Stimulated activated CD8-positive, alpha-beta memory T cell treated with anti-CD3 and anti-CD28 coated beads, Interleukin-12 subunit alpha, Interleukin-12 subunit beta, amount 100 ng/mL, for 24 hours (primary cell): ENCODE measurements at regions not wholly inside any gene's neighbourhood (a gene's known extent, or its start where the extent isn't known, plus 50 kb on each side); places are given as distances from the start of the nearest gene placed in this dataset.

ENCODE experiments used
- DNase-seq: peaks from one replicate; pipeline ENCODE4 v3.0.0-alpha.2; 2020; ENCODE audit errors: extremely low read depth

DNA sequence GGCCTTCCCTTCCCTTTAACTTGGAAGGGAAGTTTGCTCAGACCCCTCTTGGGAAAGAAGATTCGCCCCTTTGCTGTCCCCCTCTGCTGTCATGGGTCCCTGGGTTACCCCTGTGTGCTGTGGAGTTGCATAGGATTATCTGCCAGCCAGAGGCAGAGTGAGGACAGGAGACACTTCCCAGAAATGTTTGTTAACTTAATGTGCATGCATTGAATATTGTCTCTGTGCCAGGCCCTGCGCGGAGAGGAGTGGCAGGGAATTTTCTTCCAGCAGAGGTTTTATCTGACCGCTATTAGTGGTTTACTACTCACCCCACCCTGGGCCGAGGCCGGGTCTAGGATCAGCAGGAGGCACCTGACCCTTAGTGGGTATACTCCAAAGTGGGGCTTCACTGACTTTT is 894.8 kb downstream of the TBC1D22A start:
- no peak for DNase-seq

DNA sequence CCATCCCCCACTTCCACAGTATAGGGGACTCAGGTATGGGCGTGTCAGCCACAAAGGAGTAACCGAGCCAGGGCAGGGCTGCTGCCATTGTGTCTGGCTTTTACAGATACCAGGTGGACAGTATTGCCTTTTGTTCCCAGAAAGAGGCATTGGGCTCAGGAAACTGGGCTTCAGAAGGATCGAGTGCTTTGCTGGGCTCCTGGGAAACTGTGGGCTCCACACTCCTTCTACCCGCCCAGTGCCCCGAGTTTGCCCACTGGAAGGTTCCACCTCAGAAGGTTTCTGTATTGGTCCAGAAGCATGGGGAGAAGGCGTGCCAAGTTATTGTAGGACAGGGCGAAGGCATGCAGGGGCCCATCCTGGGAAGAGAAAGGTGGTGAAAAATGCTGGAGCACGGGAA is 894.4 kb downstream of the TBC1D22A start:
- no peak for DNase-seq

DNA sequence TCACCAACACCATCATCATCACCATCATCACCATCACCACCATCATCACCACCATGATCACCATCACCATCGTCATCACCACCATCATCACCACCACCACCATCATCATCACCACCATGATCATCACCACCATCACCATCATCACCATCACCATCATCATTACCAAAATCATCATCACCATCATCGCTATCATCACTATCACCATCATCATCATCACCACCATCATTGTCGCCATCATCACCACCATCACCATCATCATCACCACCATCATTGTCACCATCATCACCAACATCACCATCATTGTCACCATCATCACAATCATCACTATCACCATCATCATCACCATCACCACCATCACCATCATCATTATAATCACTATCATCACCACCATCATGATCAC is 893.5 kb downstream of the TBC1D22A start:
- no peak for DNase-seq

DNA sequence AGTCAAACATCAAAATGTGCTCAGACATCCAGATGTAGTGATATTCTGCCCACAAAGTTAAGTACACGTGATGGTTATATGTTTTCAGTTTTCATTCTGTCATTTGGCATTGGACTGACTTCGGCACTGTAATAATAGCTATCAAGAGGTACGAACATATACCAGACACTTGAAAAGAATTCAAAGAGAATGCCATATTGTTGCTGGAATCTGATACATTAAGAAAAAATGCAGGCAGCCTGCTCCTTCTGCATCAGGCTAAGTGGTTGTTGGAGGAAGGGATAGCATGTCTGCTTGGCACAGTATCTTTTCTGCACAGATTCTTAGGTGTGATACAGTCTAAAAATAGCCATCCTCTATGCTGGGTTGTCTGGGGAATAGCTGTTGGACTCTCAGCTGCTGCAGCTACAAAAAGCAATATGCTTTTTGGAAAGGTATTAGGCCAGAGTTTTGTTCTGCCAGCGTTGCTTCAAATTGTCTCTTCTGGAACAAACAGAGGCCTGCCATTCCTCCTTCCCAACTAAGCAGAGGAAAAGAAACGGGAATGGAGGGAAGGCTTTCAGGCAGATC is 892.6 kb downstream of the TBC1D22A start:
- no peak for DNase-seq

DNA sequence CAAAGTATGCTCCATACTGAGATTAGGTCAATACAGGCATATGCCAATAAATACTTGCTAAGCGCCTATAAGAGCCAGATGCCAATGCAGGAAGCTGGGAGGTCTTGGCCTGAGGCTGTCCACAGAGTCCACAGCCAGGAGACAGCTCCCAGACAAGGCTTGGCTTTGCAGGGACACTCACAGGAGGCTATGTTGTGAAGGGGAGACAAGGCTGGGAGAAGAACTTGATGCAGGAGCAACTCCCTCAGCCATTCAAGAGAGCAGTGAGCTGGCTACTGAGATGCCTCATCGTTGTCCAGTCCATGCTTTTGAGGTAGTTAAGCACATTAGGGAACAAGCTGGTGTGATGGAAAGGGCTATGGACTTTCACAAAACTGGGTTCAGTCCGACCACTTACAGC is 891.5 kb downstream of the TBC1D22A start:
- DNase-seq, result no peak

DNA sequence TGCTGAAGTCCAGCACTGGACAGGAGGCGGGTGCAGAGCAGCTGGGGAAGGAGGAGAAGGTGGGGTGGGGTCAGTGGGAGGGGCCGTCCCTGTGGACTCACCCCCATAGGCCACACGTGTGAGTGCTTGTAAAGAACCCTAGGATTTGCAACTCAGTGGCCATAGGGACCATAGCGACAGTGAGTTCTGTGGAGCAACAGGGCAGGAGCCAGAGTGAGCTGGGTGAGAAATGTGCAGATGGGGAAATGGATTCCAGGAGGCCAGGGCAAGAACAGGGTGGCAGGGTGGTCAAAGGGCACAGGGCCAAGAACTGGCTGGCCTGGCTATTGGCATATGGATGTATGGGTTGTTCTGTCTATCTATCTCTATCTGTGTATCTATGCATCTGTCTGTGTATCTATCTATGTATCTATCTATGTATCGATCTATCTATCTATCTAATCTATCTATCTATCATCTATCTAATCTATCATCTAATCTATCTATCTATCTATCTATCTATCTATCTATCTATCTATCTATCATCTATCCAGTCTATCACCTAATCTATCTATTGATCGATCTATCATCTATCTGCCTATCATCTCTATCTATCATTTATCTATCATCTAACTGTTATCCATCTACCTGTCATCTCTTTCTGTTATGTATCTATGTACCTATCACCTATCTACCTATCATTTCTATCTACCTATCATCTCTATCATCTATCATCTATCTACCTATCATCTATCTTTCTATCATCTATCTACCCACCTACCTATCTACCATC is 889.0 kb downstream of the TBC1D22A start:
- DNase-seq, result no peak

DNA sequence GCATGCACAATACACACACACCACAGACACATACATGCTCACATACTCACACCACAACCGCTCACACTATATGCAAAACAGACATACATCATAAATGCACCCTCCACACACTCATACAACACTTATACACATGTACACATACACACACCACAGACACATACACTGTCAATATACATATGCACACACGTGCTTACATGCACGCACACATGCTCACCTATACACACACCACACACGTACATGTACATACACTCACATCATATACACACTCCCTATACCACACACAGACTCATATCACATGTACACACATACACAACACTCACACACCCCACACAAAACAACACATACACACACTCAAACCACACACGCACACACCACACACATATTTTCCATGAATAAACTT is 885.3 kb downstream of the TBC1D22A start:
- no peak for DNase-seq

DNA sequence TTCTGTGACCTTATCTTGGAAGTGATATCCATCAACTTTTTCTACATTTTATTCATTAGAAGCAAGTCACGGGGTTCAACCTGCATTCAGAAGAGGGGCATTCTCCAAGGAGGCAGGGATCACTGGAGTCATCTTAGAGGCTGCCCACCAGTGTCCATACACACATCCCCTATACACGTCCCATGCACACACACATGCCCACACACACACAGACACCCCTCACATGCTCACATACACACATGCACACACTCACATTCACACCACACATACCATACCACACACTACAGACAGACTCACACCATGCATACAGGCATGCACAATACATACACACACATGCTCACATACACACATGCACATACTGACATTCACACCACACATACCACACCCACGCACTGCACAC is 884.7 kb downstream of the TBC1D22A start:
- no peak for DNase-seq

DNA sequence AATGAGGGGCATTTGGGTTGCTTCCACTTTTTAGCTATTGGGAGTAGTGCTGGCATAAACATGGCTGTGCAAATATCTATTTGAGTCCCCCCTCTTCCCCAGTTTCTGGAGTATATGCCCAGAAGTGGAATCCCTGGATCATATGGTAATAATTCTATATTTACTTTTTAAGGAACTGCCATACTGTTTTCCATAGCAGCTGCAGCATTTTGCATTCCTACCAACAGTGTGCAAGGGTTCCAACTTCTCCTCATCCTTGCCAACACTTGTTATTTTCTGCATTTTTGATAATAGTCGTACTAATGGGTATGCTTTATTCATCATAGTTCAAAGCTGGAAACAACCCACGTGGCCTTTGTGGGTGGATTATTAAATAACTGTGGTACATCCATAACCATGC is 883.5 kb downstream of the TBC1D22A start:
- DNase-seq, result no peak

DNA sequence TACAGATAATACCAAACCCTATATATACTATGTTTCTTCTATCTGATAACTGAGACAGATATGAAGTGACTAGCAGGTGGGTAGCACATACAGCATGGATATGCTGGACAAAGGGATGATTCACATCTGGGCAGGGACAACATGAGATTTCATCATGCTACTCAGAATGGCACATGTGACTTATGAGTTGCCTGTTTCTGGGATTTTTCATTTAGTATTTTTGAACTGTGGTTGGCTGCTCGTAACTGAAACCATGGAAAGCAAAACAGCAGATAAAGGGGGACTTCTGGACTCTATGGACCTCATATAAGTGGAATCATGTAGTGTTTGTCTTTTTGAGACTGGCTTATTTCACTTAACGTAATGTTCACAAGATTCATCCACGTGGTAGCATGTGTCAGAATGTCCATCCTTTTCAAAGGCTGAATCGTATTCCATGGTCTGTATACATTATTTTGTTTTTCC is 883.0 kb downstream of the TBC1D22A start:
- no peak for DNase-seq

DNA sequence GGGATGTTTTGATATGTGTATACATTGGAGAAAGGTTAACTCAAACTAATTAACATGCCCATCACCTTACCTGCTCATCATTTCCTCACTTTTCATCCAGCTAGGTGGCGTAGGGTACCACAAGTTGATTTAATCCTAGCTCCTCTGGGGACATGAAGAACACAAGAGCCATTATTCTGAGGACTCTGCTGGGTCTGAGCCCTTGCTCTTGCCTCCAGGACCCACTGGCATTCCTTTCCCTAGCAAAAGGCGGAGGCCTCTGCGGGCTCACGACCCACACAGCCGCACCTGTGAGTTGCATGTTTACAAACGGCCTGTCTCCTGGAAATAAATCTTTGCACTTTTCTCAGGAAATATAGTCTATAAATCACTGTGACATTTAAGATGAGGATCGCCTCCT is 871.9 kb downstream of the TBC1D22A start:
- DNase-seq, result no peak

DNA sequence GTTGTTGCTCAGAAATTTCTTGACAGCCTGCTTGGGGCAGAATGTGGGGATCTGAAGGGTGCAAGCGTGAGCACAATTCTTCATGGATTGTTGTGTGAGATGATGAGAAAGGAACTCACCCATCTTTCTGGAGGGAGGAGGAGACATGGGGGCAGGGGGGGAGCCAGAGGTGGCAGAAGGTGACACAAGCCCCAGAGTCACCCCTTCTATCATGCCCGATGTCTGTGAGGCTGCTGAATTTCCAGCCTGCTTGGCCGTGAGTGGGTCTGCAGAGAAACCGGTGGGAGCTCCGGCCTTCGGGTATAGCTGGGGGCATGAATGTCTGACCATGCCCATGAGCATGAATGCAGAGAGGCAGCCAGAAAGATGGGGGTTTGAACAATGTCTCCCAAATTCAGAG is 870.7 kb downstream of the TBC1D22A start:
- no peak for DNase-seq

DNA sequence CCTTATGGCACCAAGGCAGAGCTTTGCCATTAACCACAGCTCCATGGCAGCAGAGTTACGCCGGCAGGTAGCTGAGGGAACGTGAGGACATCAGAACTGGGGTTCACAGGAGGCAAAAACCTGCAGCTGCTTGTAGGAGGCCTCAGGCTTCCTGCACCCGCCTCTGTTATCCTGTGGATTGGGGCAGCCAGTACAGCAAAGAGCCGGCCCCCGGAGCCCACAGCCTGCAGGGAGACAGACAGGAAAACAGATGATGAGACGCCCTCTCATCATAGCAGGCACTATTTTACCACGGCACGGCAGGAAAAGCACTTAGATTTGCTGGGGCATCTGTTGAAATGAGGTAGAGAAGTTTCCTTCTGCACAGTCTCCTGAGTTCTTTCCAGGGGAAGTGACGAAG is 870.3 kb downstream of the TBC1D22A start:
- no peak for DNase-seq

DNA sequence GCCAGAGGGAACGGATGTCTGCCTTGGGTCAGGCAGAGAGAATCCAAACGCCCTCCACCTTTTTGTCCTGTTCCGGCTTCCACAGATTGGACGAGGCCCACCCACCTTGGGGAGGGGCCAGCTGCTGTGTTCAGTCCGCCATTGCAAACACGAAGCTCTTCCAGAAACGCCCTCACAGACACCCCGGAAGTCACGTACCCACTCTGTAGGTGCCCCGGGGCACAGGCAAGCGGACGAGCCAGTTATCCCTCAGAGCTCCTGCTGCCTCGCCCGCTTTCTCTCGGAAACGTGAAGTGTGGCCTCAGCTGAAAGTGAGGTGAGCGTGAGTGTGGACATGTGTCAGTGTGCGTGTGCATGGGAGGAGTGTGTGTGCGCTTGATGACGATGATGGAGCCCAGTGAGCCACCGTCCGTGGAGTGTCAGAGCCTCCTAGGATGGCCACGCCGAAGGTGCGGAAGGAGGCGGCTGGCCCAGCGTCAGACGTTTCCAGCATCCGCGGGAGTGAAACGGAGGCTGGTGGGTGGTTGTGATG is 869.2 kb downstream of the TBC1D22A start:
- DNase-seq, result no peak

DNA sequence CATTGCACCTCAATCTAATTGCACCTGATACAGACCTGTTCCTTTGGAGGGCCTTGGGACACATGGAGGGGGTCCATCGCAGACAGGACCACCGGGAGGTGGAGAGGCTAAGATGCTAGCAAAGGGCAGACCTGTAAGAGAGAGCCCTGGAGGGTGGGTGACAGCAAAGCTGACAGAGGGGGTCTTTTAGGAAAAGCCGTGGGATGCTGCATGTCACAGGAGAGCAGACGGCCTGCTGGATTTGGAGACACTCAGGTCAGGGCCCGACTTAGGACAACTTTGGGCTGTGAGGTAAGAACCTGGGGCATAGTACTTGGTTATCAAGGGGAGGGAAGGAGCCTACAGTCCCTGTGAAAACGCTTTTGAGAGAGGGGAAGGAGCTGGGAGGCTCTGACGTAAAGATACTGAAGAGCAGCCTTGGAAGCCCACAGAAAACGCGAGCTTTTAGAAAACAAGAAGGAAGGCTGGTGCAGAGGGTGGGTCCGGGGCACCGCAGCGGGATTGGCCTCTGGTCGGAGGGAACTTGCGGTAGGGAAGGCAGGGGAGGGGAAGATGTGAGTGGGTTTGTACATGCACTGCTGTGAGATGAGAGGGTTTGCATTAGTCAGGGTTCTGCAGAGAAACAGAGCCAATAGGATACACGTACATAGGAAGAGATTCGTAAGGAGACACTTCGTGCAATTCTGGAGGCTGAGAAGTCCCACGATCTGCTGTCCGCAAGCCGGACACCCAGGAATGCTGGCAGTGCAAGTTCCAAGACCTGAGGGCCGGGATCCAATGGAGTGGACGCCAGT is 868.5 kb downstream of the TBC1D22A start:
- DNase-seq, result no peak

DNA sequence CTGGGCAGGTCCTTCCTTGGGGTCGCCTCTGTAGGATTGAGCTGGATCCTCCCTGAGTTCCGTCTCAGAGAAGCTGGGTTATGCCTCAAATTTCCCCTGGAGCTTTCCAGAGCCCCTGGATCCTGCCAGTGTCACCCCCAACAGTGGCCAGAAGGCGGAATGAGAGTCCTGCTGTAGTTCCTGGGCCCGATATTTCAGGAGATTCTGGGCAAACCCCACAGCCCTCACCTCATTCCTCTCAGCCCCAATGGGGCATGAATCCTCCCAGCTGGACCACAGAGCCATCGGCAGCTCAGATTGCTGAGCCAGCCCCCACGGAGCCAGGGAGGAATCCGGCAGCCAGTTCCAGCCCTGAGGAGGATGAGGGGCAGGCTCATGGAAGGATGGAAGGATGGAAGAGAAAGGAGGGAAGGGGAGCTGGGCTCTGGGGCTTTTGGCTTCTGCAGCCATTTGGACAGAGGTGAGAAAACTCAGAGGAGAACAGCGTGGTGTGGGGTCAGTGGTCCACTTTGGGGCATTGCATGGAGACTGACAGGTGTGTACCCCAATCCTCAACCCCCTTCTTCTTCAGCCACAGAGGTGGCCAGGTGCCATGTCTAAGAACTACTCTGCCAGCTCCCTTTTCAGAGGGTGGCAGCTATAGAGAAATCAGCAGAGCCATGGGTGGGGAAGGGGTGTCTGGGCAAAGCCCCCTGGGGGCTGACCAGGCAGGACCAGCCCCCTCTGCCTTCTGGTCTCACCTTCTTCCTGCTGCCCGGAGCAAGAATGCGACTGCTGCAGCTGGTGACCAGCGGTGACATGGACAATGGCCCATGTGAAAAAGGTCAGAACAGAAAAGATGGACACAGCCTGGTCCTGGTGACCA is 867.6 kb downstream of the TBC1D22A start:
- no peak for DNase-seq

DNA sequence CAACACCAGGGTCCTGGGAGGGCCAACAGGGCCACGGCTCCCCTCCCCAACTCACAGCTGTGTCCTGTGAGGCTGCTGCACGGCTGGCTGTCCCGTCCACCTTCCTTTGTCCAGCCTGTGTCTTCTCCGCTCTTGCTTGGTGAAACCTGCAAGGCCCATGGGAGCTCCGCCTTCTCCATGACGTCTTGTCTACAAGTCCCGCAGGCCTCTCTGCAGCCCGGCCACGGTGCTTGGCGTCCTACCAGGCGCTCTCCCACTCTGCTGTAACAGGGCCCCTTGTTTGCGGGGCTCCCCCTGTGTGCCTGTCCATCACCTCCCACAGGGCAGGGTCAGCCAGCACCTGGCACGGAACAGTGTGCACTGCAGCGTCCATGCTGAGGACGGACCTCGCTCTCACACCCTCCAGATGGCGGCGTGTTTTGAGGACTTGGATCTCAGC is 866.8 kb downstream of the TBC1D22A start:
- no peak for DNase-seq

DNA sequence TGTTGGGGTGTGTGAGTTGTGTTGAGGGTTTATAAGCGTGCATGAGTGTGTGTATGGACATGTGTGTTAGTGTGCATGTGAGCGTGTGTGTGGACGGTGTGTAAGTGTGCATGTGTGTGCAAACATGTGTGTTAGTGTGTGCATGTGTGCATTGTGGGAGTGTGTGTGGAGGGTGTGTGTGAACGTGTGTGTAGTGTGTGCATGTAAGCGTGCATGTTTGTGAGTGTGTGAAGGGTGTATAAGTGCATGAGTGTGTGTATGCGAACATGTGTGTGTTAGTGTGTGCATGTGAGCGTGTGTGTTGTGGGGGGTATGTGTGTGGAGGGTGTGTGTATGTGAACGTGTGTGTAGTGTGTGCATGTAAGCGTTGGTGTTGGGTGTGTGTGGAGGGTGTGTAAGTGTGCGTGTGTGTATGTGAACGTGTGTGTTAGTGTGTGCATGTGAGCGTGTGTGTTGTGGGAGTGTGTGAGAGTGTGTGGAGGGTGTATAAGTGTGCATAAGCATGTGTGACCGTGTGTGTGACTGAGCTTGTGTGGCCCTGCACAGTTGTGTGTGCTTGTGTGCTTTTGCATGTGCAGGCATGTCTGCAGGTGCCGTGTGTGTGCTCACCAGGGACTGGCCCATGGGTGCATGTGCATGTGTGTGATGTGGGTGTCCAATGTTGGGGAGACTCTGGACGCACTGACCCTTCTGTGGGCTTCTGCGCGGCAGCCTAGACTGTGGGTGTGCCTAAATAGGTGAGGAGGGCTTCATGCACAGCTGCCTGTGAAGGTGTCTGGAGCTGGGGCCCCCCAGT is 866.2 kb downstream of the TBC1D22A start:
- no peak for DNase-seq

DNA sequence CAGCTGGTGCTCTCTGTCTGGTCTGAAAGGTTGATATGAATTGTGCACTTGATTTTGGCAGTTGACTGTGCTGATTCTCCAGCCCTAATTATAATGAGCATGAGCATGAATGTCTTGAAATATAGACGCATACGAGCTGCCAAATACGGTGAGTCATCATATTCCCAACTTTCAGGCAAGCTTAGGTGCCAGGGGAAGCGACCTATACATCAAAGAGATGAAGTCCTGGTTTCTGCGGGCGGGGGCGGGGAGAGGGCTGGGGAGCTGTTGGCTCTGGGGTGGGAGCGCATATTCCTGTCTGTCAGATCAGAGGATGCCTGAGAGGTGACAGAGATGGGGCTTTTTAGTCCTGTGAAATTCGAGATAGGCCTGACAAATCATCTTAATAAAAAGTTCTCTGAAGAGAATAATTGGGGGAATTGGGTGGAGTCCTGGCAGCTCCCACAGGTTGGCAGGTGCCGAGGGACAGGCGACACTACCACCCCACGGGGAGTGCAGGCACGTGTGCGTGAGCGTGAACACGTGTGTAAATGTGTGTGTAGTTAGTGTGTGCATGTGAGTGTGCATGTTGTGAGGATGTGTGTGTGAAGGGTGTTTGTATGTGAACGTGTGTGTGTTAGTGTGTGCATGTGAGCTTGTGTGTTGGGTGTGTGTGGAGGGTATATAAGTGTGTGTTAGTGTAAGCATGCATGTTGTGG is 865.3 kb downstream of the TBC1D22A start:
- no peak for DNase-seq
